ENCODE measurements at regions not wholly inside any gene's neighbourhood (a gene's known extent, or its start where the extent isn't known, plus 50 kb on each side); places are given as distances from the start of the nearest gene placed in this dataset.

DNA sequence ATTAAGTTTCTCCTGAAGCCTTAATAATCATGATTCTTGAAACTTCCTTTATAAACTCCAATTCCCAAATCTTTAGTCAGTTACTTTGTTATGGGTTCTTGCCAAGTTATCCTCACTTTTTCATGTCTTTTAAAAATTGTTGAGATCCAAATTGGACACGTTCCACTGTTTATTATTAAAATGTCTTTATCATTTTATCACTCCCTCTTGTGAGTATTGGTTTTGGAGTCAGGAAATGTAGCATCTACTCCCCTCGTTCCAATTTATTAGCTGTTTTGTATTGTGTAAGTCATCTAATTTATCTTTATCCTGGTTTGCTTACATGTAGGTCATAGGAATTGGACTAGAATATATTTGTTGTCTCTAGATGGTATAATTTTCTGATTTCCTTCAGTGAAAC, 213.1 kb upstream of the SLC39A10 start:
- no peak overlapping the region for H3K4me3 ChIP-seq (ENCODE audit: low read length)
- H3K9ac ChIP-seq (ENCODE audit: low read length), result no peak overlapping the region
- no peak overlapping the region for H3K27ac ChIP-seq (ENCODE audit: low read length)
- H3K4me2 ChIP-seq (ENCODE audit: low read depth, low read length), result no peak overlapping the region
- DNase-seq, result no peak
- no peaks in the 10 kb centered on the region for H3F3A ChIP-seq (ENCODE audit: insufficient read depth, low read length)
- H3K79me2 ChIP-seq (ENCODE audit: low read length), result no peaks in the 10 kb centered on the region
- no peak overlapping the region for H2AFZ ChIP-seq (ENCODE audit: low read length)
- H3K9me3 ChIP-seq (replicated peaks; ENCODE audit: insufficient read depth, low read length), result no peaks in the 10 kb centered on the region
- TF ChIP-seq, protein P1, sequence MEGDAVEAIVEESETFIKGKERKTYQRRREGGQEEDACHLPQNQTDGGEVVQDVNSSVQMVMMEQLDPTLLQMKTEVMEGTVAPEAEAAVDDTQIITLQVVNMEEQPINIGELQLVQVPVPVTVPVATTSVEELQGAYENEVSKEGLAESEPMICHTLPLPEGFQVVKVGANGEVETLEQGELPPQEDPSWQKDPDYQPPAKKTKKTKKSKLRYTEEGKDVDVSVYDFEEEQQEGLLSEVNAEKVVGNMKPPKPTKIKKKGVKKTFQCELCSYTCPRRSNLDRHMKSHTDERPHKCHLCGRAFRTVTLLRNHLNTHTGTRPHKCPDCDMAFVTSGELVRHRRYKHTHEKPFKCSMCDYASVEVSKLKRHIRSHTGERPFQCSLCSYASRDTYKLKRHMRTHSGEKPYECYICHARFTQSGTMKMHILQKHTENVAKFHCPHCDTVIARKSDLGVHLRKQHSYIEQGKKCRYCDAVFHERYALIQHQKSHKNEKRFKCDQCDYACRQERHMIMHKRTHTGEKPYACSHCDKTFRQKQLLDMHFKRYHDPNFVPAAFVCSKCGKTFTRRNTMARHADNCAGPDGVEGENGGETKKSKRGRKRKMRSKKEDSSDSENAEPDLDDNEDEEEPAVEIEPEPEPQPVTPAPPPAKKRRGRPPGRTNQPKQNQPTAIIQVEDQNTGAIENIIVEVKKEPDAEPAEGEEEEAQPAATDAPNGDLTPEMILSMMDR (IDR thresholded peaks at IDR 0.05; ENCODE audit: low read length), result no peak
- TF ChIP-seq EZH2phosphoT487 (IDR thresholded peaks at IDR 0.05; ENCODE audit: low read length), result no peak
- no peak for TF ChIP-seq EZH2 (optimal IDR thresholded peaks at IDR 0.05; ENCODE audit: low read depth, low read length)
- H3K4me1 ChIP-seq (ENCODE audit: low read length), result no peaks in the 10 kb centered on the region
- H3K9me2 ChIP-seq (replicated peaks; ENCODE audit: insufficient read depth, low read length), result no peaks in the 10 kb centered on the region
- H4K20me1 ChIP-seq (ENCODE audit: insufficient read depth, low read length), result no peaks in the 10 kb centered on the region
- no peaks in the 10 kb centered on the region for H3K36me3 ChIP-seq (replicated peaks; ENCODE audit: insufficient read depth, low read length)
- no peaks in the 10 kb centered on the region for H3K27me3 ChIP-seq (replicated peaks; ENCODE audit: insufficient read depth, low read length)

DNA sequence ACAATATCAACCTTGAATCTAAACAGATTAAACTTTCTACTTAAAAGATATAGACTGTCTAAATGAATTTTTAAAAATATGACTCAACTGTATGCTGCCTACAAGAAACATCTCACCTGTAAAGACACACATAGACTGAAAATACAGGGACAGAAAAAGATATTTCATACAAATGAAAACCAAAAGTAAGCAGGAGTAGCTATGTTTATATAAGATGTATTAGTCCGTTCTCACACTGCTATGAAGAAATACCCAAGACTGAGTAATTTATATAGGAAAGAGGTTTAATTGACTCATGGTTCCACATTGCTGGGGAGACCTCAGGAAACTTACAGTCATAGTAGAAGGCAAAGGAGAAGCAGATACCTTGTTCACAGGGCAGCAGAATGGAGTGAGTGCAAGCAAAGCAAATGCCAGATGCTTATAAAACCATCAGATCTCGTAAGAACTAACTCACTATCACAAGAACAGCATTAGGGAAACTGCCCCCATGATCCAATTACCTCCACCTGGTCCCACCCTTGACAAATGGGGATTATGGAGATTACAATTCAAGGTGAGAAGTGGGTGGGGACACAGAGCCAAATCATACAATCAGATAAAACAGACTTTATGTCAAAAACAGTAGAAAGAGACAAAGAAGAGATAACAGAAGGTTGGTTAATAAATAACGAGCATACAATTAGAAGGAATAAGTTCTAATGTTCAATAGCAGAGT, 214.4 kb upstream of the SLC39A10 start:
- Histone ChIP-seq H3K4me3 (ENCODE audit: low read length) (no peak overlapping the region), H3K9ac (ENCODE audit: low read length) (no peak overlapping the region), H3K9me2 (replicated peaks; ENCODE audit: insufficient read depth, low read length) (no peaks in the 10 kb centered on the region), H3K27me3 (replicated peaks; ENCODE audit: insufficient read depth, low read length) (no peaks in the 10 kb centered on the region), H2AFZ (ENCODE audit: low read length) (no peak overlapping the region), H3K27ac (ENCODE audit: low read length) (no peak overlapping the region), H4K20me1 (ENCODE audit: insufficient read depth, low read length) (no peaks in the 10 kb centered on the region), H3K9me3 (replicated peaks; ENCODE audit: insufficient read depth, low read length) (no peaks in the 10 kb centered on the region), H3K4me2 (ENCODE audit: low read depth, low read length) (no peak overlapping the region), H3K79me2 (ENCODE audit: low read length) (no peaks in the 10 kb centered on the region), H3K4me1 (ENCODE audit: low read length) (no peaks in the 10 kb centered on the region), H3K36me3 (replicated peaks; ENCODE audit: insufficient read depth, low read length) (no peaks in the 10 kb centered on the region), H3F3A (ENCODE audit: insufficient read depth, low read length) (no peaks in the 10 kb centered on the region)
- DNase-seq, result no peak
- TF ChIP-seq, protein P1 (IDR thresholded peaks at IDR 0.05; ENCODE audit: low read length), result no peak

DNA sequence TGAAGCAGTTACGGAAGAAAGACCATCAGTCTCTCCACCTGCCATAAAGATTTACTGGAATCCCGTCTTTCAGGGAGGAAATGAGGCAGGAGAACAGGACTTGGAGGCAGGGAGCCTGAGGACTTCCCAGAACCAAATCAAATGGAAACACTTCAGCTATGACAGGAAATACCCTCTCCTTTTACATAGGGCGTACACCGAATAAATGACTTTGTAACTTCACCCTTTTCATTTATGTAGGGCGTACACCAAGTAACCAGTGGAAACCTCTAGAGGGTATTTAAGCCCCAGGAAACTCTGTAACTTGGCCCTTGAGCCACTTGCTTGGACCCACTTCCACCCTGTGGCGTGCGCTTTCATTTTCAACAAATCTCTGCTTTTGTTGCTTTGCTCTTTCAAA, 218.3 kb upstream of the SLC39A10 start:
- no peak overlapping the region for H3K4me2 ChIP-seq (ENCODE audit: low read depth, low read length)
- no peaks in the 10 kb centered on the region for H3K27me3 ChIP-seq (replicated peaks; ENCODE audit: insufficient read depth, low read length)
- H3K4me3 ChIP-seq (ENCODE audit: low read length), result no peak overlapping the region
- no peaks in the 10 kb centered on the region for H3K9me3 ChIP-seq (replicated peaks; ENCODE audit: insufficient read depth, low read length)
- no peaks in the 10 kb centered on the region for H3F3A ChIP-seq (ENCODE audit: insufficient read depth, low read length)
- H3K36me3 ChIP-seq (replicated peaks; ENCODE audit: insufficient read depth, low read length), result no peaks in the 10 kb centered on the region
- H2AFZ ChIP-seq (ENCODE audit: low read length), result no peak overlapping the region
- H3K4me1 ChIP-seq (ENCODE audit: low read length), result no peaks in the 10 kb centered on the region
- no peak overlapping the region for H3K9ac ChIP-seq (ENCODE audit: low read length)
- DNase-seq, result no peak
- no peak overlapping the region for H3K27ac ChIP-seq (ENCODE audit: low read length)
- TF ChIP-seq, protein P1 (IDR thresholded peaks at IDR 0.05; ENCODE audit: low read length), result no peak
- no peak for TF ChIP-seq EZH2 (optimal IDR thresholded peaks at IDR 0.05; ENCODE audit: low read depth, low read length)
- no peak for TF ChIP-seq EZH2phosphoT487 (IDR thresholded peaks at IDR 0.05; ENCODE audit: low read length)
- no peaks in the 10 kb centered on the region for H3K9me2 ChIP-seq (replicated peaks; ENCODE audit: insufficient read depth, low read length)
- H3K79me2 ChIP-seq (ENCODE audit: low read length), result no peaks in the 10 kb centered on the region
- H4K20me1 ChIP-seq (ENCODE audit: insufficient read depth, low read length), result no peaks in the 10 kb centered on the region
